Right kidney (tissue), 1 donor: ENCODE measurements at regions not wholly inside any gene's neighbourhood (a gene's known extent, or its start where the extent isn't known, plus 50 kb on each side); places are given as distances from the start of the nearest gene placed in this dataset.
"Not testable (repeated sequence)": the region's sequence is repeated elsewhere in the genome, so short reads cannot be mapped to it uniquely, and the experiment has no call there.

Experiments used
- DNase-seq: peaks from one replicate; pipeline ENCODE4 v3.0.0-alpha.2; 2016

GRCh38 chr6:93183531-93183972 lies 235.8 kb downstream of the EPHA7 start:
- DNase-seq = no peak

GRCh38 chr6:93182938-93183479 lies 236.3 kb downstream of the EPHA7 start:
- DNase-seq = no peak

- DNase-seq = no peak
Measured at GRCh38 chr6:93177918-93178317, 241.4 kb downstream of the EPHA7 start.

- no peak for DNase-seq
Measured at GRCh38 chr6:93177438-93177837, 241.9 kb downstream of the EPHA7 start.

- DNase-seq = no peak
Measured at GRCh38 chr6:93176070-93176469, 243.3 kb downstream of the EPHA7 start.

GRCh38 chr6:93173573-93173972 lies 245.8 kb downstream of the EPHA7 start:
- DNase-seq = not testable (repeated sequence)

GRCh38 chr6:93165850-93166430 lies 253.4 kb downstream of the EPHA7 start:
- DNase-seq = no peak

- no peak for DNase-seq
Measured at GRCh38 chr6:93164781-93165180, 254.6 kb downstream of the EPHA7 start.

GRCh38 chr6:93163146-93163545 lies 256.2 kb downstream of the EPHA7 start:
- no peak for DNase-seq

- DNase-seq = no peak
Measured at GRCh38 chr6:93139408-93140081, 279.8 kb downstream of the EPHA7 start.

GRCh38 chr6:93136111-93136510 lies 283.2 kb downstream of the EPHA7 start:
- DNase-seq = no peak

GRCh38 chr6:93124006-93124632 lies 295.2 kb downstream of the EPHA7 start:
- no peak for DNase-seq

- no peak for DNase-seq
Measured at GRCh38 chr6:93123585-93123984, 295.8 kb downstream of the EPHA7 start.

GRCh38 chr6:93120154-93120742 lies 299.1 kb downstream of the EPHA7 start:
- no peak for DNase-seq

GRCh38 chr6:93105907-93106306 lies 313.5 kb downstream of the EPHA7 start:
- no peak for DNase-seq

- no peak for DNase-seq
Measured at GRCh38 chr6:93105017-93105416, 314.3 kb downstream of the EPHA7 start.

GRCh38 chr6:93104195-93104817 lies 315.1 kb downstream of the EPHA7 start:
- DNase-seq = no peak

GRCh38 chr6:93088621-93089501 lies 330.5 kb downstream of the EPHA7 start:
- peak; percentile 51 for DNase-seq

- DNase-seq = no peak
Measured at GRCh38 chr6:93087606-93088005, 331.8 kb downstream of the EPHA7 start.

- no peak for DNase-seq
Measured at GRCh38 chr6:93086351-93086750, 333.0 kb downstream of the EPHA7 start.
